Uterus (tissue), 2 donors: ENCODE measurements at regions not wholly inside any gene's neighbourhood (a gene's known extent, or its start where the extent isn't known, plus 50 kb on each side); places are given as distances from the start of the nearest gene placed in this dataset.

Experiments used
- CTCF ChIP-seq, 4 experiments: fragments of 200-600 bp in 2 of 4; fragments of 450-650 bp in 2 of 4; sonication (generic) in 2 of 4; IDR thresholded peaks; one replicate each; pipeline ENCODE4 v1.5.1; 2016 to 2019; ENCODE audit warnings: antibody characterized with exemption in 4 of 4, mild to moderate bottlenecking in 2 of 4, moderate library complexity in 1 of 4
- POLR2A ChIP-seq, 2 donors: fragments of 450-650 bp; IDR thresholded peaks; one replicate each; pipeline ENCODE4 v1.6.1; 2016; ENCODE audit warnings: antibody characterized with exemption in 2 of 2, mild to moderate bottlenecking in 1 of 2, moderate library complexity in 1 of 2

GRCh38 chr4:19002170-19002569 is 980.6 kb upstream of the LCORL start:
- TF ChIP-seq CTCF (IDR thresholded peaks at IDR 0.05) = no peak
- no peak for TF ChIP-seq POLR2A (IDR thresholded peaks at IDR 0.05)
